NAMALWA (cell line): ENCODE measurements at regions not wholly inside any gene's neighbourhood (a gene's known extent, or its start where the extent isn't known, plus 50 kb on each side); places are given as distances from the start of the nearest gene placed in this dataset.

Experiments
- DNase-seq: peaks from one replicate; pipeline ENCODE4 v3.0.0-alpha.2; 2015; ENCODE audit warnings: low spot score

DNA sequence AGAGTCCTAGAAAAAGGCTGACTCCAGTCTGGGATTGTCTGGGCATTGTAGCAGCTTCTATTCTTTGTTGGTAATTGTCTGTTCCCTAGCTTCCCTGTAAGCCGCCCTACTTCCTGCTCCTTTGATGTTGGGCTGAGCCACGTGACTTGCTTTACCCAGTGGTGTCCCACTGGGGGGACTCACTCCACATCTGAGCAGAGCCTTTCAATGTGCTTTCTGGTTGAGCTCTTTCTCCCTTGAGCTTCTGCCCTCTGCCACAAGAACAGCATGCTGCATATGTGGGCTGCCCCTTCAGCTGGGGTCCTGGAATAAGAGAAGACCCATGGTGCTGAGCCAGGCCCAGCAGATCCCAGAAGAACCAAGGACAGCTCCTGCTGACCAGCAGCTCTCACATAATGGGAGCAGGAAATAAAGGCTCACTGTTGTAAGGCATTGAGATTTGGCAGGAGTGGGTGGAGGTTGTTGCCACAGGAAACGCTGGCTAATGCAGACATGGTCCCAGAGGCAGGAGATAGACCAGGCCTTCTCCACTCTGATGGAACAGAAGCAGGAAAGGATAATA lies 276.3 kb upstream of the GJB5 start:
- DNase-seq = no peak

DNA sequence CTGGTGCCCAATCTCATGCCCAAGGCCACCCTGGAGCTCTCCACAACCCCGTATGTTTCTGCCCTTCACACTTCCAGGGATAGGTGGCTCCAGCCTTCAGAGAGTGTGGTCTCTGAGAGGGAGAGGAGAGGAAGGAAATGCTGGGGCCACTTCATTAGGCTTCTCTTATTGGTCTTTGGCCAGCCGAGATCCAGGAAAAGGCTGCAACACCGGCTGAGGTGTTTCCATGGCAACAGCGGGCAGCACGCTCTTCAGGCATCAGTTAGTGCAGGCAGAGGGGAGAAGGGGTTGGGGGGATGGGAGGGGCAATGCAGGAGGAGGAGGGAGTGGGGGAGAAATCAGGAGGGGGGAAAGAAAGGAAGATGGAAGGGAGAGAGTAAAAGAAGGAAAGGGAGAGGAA lies 275.1 kb upstream of the GJB5 start:
- no peak for DNase-seq

DNA sequence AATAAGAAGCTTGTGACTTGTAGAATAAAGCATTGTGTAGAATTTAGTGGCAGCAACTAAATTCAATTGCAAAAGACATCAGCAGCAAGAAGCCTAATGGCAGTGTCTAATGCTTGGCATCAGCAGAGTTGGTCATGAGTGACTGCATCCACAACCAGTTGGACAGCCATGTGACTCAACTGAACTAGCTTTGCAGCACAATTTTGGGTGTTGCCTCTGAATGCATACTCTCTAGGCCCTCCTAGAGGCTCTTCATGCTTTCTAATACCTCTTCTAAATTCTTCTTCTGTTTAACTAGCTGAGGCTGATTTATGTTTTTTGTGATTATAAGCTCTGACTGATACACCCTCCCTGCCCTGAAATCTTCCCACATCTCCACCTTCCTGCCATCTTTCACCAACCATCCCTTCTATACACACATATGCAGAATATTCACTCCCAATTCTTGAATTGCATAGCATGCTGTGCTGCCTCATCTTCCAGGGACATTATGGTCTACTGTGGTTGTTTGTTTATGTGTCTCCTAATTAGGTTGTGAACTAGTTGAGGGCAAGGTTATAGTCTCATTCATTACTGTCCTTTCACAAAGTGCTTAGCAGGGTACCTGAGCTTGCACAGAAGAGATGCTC lies 266.7 kb upstream of the GJB5 start:
- no peak for DNase-seq

DNA sequence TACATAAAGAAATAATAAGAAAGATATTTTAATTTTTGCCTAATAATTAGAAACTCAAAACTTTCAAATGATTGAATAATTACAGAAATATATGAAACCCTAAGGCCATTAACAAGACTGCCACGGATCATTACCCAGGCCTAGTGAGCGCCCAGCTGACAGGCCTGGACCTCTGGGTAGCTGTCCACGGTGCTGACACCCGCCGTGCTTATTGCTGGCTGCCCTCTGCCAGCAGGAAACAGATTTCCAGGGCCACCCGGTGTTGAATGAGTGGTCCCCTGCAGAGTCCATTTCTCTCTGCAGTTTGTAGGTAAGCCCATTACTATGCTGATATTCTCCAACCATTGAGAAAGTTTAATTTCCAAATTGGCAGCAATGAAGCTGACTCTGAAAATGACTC lies 254.4 kb upstream of the GJB5 start:
- DNase-seq = no peak

DNA sequence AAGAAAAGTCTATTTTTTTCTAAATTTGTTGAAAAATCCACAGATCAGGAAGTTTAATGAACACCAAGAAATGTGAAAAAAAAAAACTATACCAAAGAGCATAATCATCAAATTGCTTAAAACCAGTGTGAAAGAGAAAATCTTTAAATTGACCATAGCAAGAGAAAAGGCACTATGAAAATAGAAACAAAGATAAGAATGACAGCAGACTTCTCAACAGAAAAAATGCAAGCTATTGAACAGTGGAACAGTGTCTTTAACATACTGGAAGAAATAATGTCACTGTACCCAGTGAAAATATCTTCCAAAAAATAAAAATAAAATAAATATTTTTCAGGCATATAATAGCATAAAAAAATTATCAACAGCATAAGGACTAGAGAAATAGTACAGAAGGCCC lies 243.0 kb upstream of the GJB5 start:
- no peak for DNase-seq

DNA sequence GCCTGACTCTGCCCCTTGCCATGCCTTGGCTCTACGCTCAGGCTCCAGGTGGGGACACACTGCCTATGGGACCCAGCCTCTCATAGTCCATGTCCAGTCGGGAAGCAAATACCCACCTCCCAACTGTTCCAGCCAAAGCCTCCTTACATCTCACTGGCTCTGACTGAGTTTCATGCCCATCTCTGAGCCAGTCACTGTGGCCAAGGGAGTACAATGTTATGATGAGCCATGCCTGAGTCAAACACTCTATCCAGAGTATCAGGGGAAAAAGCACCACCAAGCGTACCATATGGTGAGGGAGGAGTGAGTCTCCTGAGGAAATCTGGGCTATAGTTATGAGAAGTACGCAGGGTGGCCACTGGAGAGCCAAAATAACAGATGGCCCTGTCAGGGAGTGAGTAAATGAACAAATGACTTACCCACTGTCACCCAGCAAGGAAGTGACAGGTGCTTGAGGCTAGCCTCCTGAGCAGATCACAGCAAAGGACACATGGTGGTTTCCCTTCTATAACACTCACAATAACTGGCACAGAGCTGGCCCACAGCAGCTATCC lies 236.6 kb upstream of the GJB5 start:
- DNase-seq = no peak

DNA sequence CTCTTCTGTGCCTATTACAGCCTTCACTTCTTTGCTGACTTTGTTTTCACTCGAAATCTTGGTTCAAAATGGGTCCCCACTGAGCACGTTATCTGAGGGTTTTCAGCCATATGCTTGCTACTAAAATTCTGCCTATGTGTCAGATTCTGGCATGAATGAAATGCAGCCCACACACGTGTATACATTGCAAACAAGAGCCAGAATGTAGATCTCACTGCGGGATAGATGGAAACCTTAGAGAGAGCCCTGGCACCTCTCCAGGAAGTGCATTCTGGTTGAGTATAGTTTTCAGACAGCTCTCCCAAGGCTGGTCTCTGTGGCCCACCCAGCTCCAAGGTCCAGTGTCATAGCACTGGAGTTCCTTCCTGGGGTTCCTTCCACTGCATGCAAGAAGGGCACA lies 234.7 kb upstream of the GJB5 start:
- no peak for DNase-seq

DNA sequence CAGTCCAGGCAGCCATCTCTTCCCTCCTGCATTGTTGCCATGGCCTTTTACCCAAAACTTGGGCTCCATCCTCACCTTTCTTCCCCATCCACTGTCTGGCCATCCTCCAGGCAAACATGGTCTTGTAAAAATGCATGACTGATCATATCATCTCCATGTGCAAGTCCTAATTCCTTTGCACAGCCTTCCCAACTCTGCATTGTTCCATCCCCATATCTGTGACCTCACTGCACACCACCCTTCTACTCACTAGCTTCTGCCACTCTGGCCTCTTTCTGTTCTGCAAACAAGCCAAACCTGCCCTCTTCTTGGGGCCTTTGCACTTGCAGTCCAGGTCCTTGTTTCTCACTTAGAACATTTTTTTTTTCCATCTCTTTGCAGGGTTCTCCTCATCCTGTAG lies 230.1 kb upstream of the GJB5 start:
- DNase-seq = no peak

DNA sequence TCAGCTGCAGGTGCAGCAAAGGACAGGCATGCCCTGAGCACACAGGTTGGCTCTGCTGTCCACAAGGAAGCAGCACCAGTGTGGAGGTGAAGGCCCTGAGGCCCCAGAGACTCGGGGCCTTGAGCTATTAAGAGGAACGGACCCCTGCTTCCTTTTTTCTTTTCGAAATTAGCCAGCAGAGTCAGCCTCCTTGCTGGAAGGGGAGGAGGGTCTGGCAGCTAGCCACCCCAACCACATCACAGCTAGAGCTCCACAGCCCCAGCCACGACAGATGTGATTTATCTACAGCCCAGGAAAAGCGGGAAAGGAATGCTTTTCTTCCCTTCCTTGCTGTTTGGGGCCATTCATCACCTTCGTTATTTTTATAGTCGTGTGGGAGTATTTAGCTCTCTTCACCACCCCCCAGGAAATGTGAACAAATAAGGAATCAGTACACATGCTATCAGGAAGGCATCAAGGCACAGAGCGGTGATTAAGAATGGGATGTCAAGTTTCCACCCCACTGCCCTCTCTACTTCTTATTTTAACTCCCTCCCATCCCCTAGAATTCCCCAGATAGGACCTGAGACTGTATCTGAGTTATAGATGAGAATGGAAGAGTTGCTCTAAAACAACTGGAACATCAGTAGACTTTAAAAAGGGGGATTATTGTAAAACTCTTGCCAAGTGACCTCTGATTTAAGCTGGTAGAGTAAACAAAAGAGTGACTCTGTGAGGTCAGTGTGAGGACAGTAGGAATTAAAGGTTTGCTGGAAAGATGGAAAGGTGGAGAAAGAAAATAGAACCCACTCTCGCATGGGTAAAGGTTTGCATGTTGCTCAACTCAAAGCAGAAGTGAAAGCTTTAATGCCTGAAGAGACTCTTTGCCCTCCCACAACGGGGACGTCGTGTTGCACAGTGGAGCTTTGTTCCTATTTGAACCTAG lies 224.7 kb upstream of the GJB5 start:
- no peak for DNase-seq

DNA sequence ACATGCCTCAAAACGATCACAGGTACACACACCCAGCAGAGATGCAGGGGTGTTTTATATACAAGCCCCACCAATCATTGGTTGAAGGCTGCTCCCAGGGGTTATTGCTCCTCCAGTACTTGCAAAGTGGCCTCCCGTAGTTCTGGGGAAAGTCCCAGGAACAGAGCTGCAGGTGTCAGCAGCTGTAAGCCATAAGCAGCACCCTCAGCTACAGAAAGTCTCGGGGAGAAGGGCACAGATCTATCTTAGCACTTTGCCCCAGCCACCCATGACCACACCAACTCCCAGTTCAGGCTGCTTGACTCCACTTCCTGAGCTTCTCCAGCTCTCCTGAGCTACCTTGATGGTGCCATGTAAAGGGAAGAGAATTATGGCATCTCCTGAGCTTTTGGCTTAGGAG lies 222.7 kb upstream of the GJB5 start:
- DNase-seq = no peak

DNA sequence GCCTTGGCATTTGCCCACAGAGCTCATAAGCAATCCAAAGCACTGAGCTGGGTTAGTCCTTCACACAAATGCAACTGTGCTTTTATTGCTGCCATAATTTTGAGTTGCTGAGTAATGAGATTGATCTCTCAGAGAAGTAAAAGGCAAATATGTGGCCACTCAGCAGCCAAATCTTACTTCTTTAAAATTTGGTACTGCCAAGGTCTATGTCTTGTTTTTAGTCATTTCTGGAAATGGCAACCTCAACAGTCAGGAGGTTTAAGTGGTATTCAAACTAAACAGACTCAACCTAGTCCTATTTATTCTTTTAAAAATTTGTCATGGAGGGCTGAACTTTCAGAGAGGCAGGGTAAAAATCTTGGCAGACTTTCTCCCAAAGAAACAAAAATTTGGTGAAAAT lies 216.4 kb upstream of the GJB5 start:
- no peak for DNase-seq

DNA sequence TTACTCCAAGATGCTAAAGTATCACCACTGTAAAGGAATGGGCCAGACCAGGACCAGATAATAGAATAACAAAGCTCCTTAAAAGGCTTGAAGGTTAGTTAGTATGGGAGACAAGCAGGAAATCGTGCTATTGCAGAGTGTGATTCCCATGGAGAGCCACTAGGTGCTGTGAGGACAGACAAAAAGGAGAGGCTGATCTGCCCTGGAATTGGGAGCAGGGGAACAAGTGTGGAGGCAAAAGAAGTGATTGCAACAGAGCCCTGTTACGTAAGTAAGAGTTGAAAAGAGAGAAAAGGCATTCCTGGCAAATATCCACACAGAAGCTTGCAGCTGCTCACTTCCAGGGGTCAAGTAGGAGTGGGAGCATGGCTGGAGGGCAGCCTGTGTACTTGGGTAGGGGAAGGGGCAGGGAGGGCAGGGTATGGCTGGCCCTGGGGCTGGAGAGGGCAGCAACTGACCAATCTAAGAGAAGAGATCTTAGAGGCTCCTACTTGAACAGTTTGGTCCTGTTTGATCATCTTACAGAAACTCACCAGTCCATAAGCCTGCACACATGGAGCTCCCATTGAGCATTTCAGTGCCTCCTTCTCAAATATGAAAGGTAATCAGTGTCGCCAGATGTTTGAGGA lies 207.7 kb upstream of the GJB5 start:
- peak; percentile 4 for DNase-seq

DNA sequence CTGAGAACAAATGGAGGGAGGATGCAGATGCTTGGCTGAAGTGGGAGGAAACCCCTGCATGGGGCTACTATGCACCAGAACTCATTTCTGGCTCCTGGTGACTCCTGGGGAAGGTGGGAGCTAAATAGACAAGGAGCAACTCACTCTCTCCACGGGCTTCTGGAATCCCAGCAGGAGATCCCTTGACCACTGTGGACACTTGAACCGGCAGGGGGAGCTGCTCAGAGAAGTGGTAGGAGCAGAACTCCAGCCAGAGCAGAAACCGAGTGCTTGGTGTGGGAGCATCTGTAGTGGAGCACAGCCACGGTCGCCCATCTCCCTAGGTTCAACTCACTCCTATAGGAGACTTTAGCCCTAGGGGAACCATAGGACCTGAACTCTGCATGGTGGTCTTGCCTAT lies 205.6 kb upstream of the GJB5 start:
- DNase-seq = peak; percentile 26

DNA sequence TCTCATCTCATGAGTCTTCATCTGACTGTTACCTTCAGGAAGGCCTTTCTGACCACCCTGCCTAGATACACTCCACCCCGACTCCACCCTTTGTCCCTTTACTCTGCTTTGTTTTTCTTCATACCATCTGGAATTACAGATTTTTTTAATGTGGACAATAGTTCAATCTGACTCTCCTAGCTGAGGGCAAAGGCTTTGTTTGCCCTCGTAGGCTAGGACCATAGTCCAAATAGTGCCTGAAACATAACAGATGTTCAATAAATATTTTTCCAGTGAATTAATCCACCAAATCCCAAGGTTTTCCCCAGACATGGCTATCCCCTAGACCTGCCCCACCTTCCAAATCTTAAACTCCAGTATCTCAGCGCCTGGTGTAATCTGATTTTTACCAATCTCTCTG lies 176.5 kb upstream of the GJB5 start:
- DNase-seq = no peak

DNA sequence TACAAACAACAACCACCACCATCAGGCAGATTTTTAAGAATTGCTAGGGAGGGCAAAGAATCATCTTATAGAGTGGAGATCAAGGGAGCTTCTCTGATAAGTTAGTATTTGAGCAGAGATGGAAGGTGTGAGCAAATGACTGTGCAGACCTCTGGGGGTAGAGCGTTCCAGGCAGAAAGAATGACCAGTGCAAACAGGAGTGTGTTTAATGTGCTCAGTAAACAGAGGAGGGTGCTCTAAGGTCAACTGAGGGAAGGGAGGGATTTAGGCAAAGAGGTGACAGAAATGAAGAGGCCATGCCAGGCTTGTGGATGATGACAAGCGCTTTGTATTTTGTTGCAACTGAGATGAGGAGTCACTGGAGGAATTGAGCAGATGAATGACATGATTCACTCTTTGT lies 172.5 kb upstream of the GJB5 start:
- no peak for DNase-seq

DNA sequence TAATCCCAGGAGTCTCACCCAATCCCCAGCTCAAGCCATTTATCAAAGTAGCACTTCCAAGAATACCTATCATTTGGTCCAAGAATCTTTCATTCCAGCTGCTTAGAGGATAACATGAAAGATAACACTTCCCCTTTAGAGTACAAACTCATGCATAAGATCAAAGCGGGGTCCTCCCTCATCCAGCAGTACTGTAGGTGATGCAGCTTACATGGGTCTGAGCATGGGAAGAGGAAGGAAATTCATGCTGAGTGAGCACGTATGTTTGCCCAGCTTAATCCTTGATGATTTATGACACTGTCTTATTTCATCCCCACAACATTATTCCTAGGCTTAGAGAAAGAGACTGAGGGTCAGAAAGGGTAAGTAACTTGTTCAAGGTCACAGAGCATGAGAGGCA lies 167.1 kb upstream of the GJB5 start:
- no peak for DNase-seq

DNA sequence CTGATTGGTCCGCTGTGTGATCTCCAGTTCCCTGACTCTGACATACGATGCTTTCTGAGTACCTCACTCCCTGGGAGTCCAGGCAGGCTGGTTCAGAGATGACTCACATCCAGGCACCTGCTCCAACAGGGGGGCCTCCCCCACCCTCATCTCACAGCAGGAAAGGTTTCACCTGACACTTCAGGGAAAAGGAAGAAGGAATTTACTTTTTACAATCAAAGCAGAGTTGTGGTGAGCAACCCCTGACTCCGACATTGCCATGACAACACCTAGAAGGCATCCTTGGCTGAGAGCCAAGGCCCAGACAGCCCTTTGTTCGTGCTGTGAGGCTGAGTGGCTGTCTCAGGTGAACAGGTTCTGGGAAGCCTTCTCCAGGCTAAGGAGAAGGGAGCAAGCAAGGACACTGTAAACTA lies 164.6 kb upstream of the GJB5 start:
- no peak for DNase-seq

DNA sequence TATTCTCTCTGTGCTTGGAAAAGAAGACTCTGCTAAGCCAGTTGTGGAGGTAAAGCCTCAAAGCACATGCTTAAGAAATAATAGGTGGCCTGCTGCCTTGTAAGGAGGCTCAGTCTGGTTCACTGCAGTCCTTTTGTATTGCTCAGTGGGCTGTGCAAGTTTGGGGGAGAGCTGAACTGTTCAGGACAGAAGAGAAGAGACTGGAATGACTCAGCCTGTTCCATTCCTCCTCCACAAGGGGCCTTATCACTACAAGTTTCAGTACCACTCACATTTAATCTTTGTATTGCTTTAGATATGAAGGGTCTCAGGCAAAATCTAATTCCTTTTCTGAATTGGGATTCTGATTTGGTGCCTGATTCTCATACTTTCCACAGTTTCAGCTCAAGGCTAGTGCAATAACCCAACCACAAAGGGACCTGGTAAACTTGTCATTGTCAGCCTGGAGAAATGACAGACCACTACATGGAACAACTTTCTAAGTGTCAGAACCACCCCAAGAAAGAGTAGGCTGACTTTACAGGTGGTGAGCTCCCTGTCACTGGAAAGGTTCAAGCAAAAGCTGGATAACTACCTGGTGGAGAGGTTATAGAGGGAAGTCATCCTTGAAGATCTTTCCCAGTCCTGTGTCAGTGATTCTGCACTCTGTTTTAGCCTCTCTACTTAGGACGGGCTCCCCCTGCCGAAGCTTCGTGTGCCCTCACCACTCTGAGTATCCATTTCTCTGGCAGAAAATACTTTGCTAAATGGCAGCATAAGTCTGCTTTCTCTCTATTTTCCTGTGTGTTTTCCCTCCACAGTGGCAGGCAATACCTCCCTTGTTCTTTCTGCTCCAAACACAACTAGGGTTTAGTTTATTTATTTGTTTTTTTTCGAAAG lies 162.9 kb upstream of the GJB5 start:
- DNase-seq = no peak

DNA sequence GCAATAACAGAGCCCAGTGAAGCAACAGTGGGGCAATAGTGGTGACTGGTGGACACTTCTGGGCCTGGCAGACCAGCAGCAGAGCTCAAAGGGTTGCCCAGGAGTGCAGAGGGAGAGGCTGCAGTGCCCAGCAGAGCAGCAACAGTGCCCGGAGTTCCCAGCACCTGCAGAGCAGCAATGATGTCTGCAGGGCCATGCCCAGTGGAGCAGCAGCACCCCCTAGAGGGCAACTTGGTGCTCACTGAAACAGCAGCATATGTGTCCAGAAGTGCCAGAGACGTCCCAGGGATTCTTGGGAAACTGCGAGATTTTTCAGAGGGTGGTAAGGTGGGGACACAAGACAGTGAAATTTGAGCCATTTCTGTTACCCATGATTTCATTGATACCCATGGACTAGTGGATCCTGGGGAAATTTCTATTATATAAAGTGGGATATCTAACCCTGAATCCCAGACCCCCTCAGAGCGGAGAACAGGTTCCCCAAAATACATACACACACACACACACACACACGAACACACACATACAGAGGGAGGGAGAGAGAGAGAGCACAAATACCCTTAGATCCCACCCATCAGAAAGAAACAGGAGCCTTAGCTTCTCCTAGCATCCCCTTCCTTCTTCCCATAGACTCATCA lies 156.9 kb upstream of the GJB5 start:
- DNase-seq = peak; percentile 75

DNA sequence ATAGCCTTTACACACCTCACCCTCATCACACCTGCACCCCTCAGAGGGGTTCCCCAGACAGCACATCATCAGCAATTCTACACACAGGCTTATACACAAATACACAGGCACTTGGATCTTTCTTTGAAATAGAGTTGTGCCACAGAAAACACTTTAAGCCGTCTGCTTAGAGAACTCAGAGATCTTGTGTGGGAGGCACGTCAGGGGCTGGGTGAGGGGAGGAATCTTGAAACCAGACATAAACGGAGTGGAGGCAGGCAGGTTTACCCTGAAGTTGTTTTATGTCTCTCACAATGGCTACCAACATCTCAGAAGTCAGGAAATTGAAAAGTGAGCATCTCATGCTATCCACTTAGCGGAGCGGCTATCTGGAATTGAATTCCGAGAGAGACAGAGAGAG lies 151.9 kb upstream of the GJB5 start:
- DNase-seq = no peak

DNA sequence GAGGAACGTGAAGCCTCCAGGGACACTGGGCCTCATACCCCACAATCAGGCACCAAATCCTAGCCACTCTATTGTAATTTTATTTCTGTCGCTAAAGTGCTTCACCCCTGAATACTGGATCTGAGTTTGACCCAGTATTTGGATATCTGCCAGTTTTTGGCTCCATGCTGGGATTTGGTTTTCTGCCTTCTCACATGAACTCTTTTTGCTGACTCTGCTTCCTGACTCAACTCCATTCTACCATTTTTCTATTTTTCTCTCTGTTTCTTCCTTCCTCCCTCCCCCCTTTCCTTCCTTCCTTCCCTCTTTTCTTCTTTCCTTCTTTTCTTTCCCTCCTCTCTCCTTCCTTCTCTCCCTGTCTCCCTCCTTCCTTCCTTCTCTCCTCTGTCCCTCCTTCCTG lies 151.3 kb upstream of the GJB5 start:
- no peak for DNase-seq
